ENCODE measurements at regions not wholly inside any gene's neighbourhood (a gene's known extent, or its start where the extent isn't known, plus 50 kb on each side); places are given as distances from the start of the nearest gene placed in this dataset.

DNA sequence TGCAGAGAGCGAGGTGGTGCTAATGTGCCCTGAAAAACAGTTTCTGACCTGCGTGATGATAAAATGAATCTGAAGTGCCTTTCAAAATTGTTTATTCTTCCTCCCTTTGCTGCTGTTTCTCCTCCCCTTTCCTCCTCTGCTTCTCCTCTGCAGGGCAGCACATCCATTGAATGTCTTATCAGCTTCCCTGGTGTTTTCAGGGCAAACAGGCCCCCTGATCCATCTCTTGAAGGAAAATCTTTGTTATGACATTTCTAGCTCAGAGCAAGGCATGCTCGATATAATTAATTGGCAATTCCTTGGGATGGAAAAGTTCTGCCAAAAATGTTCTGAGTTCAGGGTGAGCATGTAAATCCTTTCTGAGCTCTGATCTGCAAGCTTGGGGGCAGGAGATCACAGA is 364.2 kb upstream of the ZNF32 start:
- TF ChIP-seq, protein P1, sequence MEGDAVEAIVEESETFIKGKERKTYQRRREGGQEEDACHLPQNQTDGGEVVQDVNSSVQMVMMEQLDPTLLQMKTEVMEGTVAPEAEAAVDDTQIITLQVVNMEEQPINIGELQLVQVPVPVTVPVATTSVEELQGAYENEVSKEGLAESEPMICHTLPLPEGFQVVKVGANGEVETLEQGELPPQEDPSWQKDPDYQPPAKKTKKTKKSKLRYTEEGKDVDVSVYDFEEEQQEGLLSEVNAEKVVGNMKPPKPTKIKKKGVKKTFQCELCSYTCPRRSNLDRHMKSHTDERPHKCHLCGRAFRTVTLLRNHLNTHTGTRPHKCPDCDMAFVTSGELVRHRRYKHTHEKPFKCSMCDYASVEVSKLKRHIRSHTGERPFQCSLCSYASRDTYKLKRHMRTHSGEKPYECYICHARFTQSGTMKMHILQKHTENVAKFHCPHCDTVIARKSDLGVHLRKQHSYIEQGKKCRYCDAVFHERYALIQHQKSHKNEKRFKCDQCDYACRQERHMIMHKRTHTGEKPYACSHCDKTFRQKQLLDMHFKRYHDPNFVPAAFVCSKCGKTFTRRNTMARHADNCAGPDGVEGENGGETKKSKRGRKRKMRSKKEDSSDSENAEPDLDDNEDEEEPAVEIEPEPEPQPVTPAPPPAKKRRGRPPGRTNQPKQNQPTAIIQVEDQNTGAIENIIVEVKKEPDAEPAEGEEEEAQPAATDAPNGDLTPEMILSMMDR (conservative IDR thresholded peaks at IDR 0.05; ENCODE audit: low read length): no peak
- TF ChIP-seq EZH2phosphoT487 (IDR thresholded peaks at IDR 0.05; ENCODE audit: borderline replicate concordance): no peak
